ENCODE measurements at regions not wholly inside any gene's neighbourhood (a gene's known extent, or its start where the extent isn't known, plus 50 kb on each side); places are given as distances from the start of the nearest gene placed in this dataset.

- no peak for TF ChIP-seq CTCF (IDR thresholded peaks at IDR 0.05; ENCODE audit: poor library complexity)
- no peak for TF ChIP-seq EZH2 (IDR thresholded peaks at IDR 0.05; ENCODE audit: borderline replicate concordance)
These were observed 51.4 kb upstream of the SOD3 start for GRCh38 chr4:24743927-24744326.

All from hepatocyte (in vitro differentiated cells).